Type B pancreatic cell (in vitro differentiated cells): ENCODE measurements at regions not wholly inside any gene's neighbourhood (a gene's known extent, or its start where the extent isn't known, plus 50 kb on each side); places are given as distances from the start of the nearest gene placed in this dataset.
"Not testable (repeated sequence)": the region's sequence is repeated elsewhere in the genome, so short reads cannot be mapped to it uniquely, and the experiment has no call there.

Source experiments
- DNase-seq: peaks from one replicate; pipeline ENCODE4 v3.0.0; 2021; ENCODE audit warnings: mixed read lengths; ENCODE audit not compliant: unreplicated experiment; ENCODE audit errors: extremely low spot score
- H3K27ac Mint-ChIP-seq: 2 replicates; pipeline ENCODE4 v1.8.0; 2021; ENCODE audit warnings: mild to moderate bottlenecking, mixed read lengths
- H3K27me3 Mint-ChIP-seq: 2 replicates; pipeline ENCODE4 v1.8.0; 2021; ENCODE audit warnings: mixed read lengths
- H3K36me3 Mint-ChIP-seq: 2 replicates; pipeline ENCODE4 v1.8.0; 2021; ENCODE audit warnings: mixed read lengths
- H3K4me1 Mint-ChIP-seq: one replicate; pipeline ENCODE4 v1.8.0; 2021; ENCODE audit warnings: mixed read lengths; ENCODE audit not compliant: unreplicated experiment
- H3K4me3 Mint-ChIP-seq: 2 replicates; pipeline ENCODE4 v1.8.0; 2021; ENCODE audit warnings: mild to moderate bottlenecking, mixed read lengths
- H3K9me3 Mint-ChIP-seq: 2 replicates; pipeline ENCODE4 v1.8.0; 2021; ENCODE audit warnings: mixed read lengths
- CTCF ChIP-seq: fragments of 200-600 bp; sonication (generic); conservative IDR thresholded peaks from 2 replicates; pipeline ENCODE4 v1.5.0; 2021; ENCODE audit warnings: antibody characterized with exemption, mild to moderate bottlenecking

GRCh38 chr5:124021066-124021641 is 509.2 kb downstream of the CSNK1G3 start:
- DNase-seq: no peak
- TF ChIP-seq CTCF: peak; percentile 53
- no peaks in the 10 kb centered on the region for H3K27me3 Mint-ChIP-seq
- no peak overlapping the region for H3K4me3 Mint-ChIP-seq
- H3K9me3 Mint-ChIP-seq: peaks cover 11% of the 10 kb centered on the region
- H3K27ac Mint-ChIP-seq: no peak overlapping the region
- H3K4me1 Mint-ChIP-seq: peaks cover 13% of the 10 kb centered on the region
- peaks cover 9% of the 10 kb centered on the region for H3K36me3 Mint-ChIP-seq

GRCh38 chr5:124017321-124017720 is 505.3 kb downstream of the CSNK1G3 start:
- not testable (repeated sequence) for H3K4me1 Mint-ChIP-seq, H3K36me3 Mint-ChIP-seq, DNase-seq, H3K27ac Mint-ChIP-seq, H3K4me3 Mint-ChIP-seq, H3K27me3 Mint-ChIP-seq
- peaks cover 14% of the 10 kb centered on the region for H3K9me3 Mint-ChIP-seq

GRCh38 chr5:124007675-124008398 is 495.9 kb downstream of the CSNK1G3 start:
- no peak for DNase-seq
- Mint-ChIP-seq H3K27me3 (peaks cover 2% of the 10 kb centered on the region), H3K4me3 (no peak overlapping the region), H3K36me3 (peaks cover 12% of the 10 kb centered on the region), H3K27ac (no peak overlapping the region), H3K9me3 (peaks cover 10% of the 10 kb centered on the region), H3K4me1 (no peaks in the 10 kb centered on the region)
- TF ChIP-seq CTCF: no peak

GRCh38 chr5:124001036-124001615 is 489.1 kb downstream of the CSNK1G3 start:
- Mint-ChIP-seq H3K27me3 (peaks cover 57% of the 10 kb centered on the region), H3K27ac (no peak overlapping the region), H3K4me3 (no peak overlapping the region), H3K4me1 (peaks cover 43% of the 10 kb centered on the region), H3K9me3 (no peaks in the 10 kb centered on the region), H3K36me3 (peaks cover 2% of the 10 kb centered on the region)
- DNase-seq: no peak
- TF ChIP-seq CTCF: no peak

- Mint-ChIP-seq H3K27me3 (peaks cover 61% of the 10 kb centered on the region), H3K27ac (no peak overlapping the region), H3K36me3 (no peaks in the 10 kb centered on the region), H3K4me1 (peaks cover 47% of the 10 kb centered on the region), H3K4me3 (no peak overlapping the region), H3K9me3 (no peaks in the 10 kb centered on the region)
- DNase-seq: no peak
- TF ChIP-seq CTCF: no peak
Measured at GRCh38 chr5:124000538-124000937, 488.6 kb downstream of the CSNK1G3 start.

GRCh38 chr5:123997462-123998215 is 485.7 kb downstream of the CSNK1G3 start:
- H3K27ac Mint-ChIP-seq: no peak overlapping the region
- H3K9me3 Mint-ChIP-seq: no peaks in the 10 kb centered on the region
- peaks cover 73% of the 10 kb centered on the region for H3K27me3 Mint-ChIP-seq
- no peak for DNase-seq
- H3K36me3 Mint-ChIP-seq: no peaks in the 10 kb centered on the region
- no peak for TF ChIP-seq CTCF
- peaks cover 46% of the 10 kb centered on the region for H3K4me1 Mint-ChIP-seq
- H3K4me3 Mint-ChIP-seq: peak overlapping the region; percentile 0
